ENCODE measurements at regions not wholly inside any gene's neighbourhood (a gene's known extent, or its start where the extent isn't known, plus 50 kb on each side); places are given as distances from the start of the nearest gene placed in this dataset.
"Not testable (repeated sequence)": the region's sequence is repeated elsewhere in the genome, so short reads cannot be mapped to it uniquely, and the experiment has no call there.

DNA sequence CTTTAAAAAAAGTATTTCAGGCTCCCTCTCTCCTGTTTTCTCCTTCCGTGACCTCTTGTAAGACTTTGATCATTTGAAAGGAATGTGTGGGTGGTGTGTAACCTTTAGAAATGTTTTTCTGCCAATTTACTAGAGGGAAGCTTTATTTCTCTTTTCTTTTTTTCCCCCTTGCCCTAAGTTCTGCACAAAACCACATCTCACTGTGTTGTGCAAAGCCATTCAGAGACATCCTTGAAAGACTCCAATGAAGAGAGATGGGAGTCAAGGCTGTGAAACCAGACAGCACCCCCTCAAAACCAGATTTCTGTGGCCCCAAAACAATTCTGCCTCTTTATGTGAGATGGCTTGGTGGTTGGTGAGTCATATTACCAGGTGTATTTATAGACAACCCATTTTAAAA, 184.6 kb upstream of the ERBB4 start:
- ATAC-seq (no peak), DNase-seq (no peak)
- Histone ChIP-seq H3K4me3 (no peak overlapping the region), H3K36me3 (no peaks in the 10 kb centered on the region), H3K27ac (no peak overlapping the region), H3K4me1 (no peaks in the 10 kb centered on the region), H3K27me3 (no peaks in the 10 kb centered on the region), H3K9me3 (no peaks in the 10 kb centered on the region)
- intact Hi-C loops (cut with DNase I) = no loop called here
- WGBS (ENCODE audit: insufficient coverage, low coverage, low lambda C conversion rate, missing lambda C conversion rate) = 40% methylated on average over 1 of the region's 1 CpG
- TF ChIP-seq, protein P1, sequence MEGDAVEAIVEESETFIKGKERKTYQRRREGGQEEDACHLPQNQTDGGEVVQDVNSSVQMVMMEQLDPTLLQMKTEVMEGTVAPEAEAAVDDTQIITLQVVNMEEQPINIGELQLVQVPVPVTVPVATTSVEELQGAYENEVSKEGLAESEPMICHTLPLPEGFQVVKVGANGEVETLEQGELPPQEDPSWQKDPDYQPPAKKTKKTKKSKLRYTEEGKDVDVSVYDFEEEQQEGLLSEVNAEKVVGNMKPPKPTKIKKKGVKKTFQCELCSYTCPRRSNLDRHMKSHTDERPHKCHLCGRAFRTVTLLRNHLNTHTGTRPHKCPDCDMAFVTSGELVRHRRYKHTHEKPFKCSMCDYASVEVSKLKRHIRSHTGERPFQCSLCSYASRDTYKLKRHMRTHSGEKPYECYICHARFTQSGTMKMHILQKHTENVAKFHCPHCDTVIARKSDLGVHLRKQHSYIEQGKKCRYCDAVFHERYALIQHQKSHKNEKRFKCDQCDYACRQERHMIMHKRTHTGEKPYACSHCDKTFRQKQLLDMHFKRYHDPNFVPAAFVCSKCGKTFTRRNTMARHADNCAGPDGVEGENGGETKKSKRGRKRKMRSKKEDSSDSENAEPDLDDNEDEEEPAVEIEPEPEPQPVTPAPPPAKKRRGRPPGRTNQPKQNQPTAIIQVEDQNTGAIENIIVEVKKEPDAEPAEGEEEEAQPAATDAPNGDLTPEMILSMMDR (IDR thresholded peaks at IDR 0.05) = no peak

DNA sequence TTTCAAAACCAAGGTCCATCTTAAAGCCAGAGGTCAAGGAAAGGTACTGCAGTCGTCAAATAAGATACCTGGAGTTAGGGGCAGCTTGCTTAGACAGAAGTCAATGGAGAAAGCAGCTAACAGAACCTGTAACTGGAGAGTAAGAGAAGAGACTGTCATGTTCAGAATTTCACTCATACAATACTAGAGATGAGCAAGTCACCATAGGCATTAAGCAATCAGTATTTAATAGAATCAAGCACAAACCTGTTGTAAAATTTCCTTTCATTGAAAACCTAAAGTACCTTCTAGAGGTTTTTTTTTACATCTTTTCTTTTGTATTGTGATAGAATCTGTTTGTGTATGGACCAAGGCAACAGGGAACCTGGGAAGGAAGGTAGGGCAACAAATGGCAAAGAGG, 183.4 kb upstream of the ERBB4 start:
- no peaks in the 10 kb centered on the region for H3K36me3 ChIP-seq
- no peaks in the 10 kb centered on the region for H3K4me1 ChIP-seq
- H3K27me3 ChIP-seq = no peaks in the 10 kb centered on the region
- H3K4me3 ChIP-seq = no peak overlapping the region
- no peaks in the 10 kb centered on the region for H3K9me3 ChIP-seq
- no peak overlapping the region for H3K27ac ChIP-seq
- intact Hi-C loops (cut with DNase I) = no loop called here
- TF ChIP-seq, protein P1 (IDR thresholded peaks at IDR 0.05) = no peak
- no peak for TF ChIP-seq POLR2A (IDR thresholded peaks at IDR 0.05)
- DNase-seq (no peak), ATAC-seq (no peak)
- WGBS (ENCODE audit: insufficient coverage, low coverage, low lambda C conversion rate, missing lambda C conversion rate) = 40% methylated on average over 1 of the region's 1 CpG

DNA sequence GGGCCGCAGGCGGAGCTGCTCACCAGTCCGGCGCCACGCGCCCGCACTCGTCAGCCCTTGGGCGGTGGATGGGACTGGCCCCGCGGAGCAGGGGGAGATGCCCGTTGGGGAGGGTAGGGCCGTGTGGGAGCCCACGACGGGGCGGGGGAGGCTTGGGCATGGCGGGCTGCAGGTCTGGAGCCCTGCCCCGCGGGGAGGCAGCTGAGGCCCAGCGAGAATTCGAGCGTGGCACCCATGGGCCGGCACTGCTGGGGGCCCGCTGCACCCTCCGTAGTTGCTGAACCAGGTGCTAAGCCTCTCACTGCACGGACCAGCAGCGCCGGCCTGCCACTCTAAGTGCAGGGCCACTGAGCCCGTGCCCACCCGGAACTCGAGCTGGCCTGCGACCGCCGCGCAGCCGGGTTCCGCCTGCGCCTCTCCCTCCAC, 182.4 kb upstream of the ERBB4 start:
- ATAC-seq (peak in 1 of 4 donors; percentile 35), DNase-seq (peak in 2 of 3 donors; percentile 42 to 46)
- H3K36me3 ChIP-seq = no peaks in the 10 kb centered on the region
- no peaks in the 10 kb centered on the region for H3K4me1 ChIP-seq
- TF ChIP-seq, protein P1 (IDR thresholded peaks at IDR 0.05) = no peak
- TF ChIP-seq POLR2A (IDR thresholded peaks at IDR 0.05) = no peak
- WGBS (ENCODE audit: insufficient coverage, low coverage, low lambda C conversion rate, missing lambda C conversion rate) = 67% methylated on average over 3 of the region's 38 CpGs
- no peak overlapping the region for H3K4me3 ChIP-seq
- intact Hi-C loops (cut with DNase I) = no loop called here
- no peak overlapping the region for H3K27ac ChIP-seq
- no peaks in the 10 kb centered on the region for H3K27me3 ChIP-seq
- no peaks in the 10 kb centered on the region for H3K9me3 ChIP-seq

DNA sequence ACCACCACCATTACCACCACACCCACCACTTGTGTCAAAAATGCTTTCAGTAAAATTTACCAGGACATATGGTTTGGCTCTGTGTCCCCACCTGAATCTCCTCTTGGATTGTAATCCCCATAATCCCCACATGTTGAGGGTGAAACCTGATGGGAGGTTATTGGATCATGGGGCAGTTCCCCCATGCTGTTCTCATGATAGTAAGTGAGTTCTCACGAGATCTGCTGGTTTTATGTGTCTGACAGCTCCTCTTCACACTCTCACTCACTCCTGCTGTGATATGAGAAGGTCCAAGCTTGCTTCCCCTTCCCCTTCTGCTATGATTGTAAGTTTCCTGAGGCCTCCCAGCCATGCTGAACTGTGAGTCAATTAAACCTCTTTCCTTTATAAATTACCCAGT, 176.8 kb upstream of the ERBB4 start:
- H3K36me3 ChIP-seq; H3K27me3 ChIP-seq; intact Hi-C loops (cut with DNase I); H3K27ac ChIP-seq; H3K9me3 ChIP-seq; ATAC-seq; DNase-seq; H3K4me3 ChIP-seq; H3K4me1 ChIP-seq: not testable (repeated sequence)
- 13% methylated on average over 1 of the region's 1 CpG for WGBS (ENCODE audit: insufficient coverage, low coverage, low lambda C conversion rate, missing lambda C conversion rate)

DNA sequence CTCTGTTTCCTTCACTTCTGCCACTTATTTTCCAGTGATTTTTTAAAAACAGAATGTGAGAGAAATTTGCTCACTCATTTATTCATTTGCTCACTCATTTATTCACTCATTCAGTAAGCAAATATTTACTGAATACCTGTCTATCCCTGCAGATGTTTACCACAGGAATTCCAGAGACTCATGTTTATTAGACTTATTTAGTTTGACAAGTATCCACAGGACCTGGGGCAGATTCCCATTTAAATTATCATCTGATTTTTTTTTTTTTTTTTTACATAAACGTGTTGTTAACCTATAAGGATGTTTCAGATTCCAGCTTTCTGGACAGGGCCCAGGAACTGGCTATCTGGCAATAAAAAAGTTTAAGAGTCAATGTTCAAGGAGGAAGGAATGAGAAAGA, 175.1 kb upstream of the ERBB4 start:
- Histone ChIP-seq H3K4me1 (no peaks in the 10 kb centered on the region), H3K27ac (no peak overlapping the region), H3K9me3 (no peaks in the 10 kb centered on the region), H3K36me3 (no peaks in the 10 kb centered on the region), H3K4me3 (no peak overlapping the region), H3K27me3 (no peaks in the 10 kb centered on the region)
- intact Hi-C loops (cut with DNase I) = no loop called here
- no peak for TF ChIP-seq POLR2A (IDR thresholded peaks at IDR 0.05)
- TF ChIP-seq, protein P1 (IDR thresholded peaks at IDR 0.05) = no peak
- WGBS (ENCODE audit: insufficient coverage, low coverage, low lambda C conversion rate, missing lambda C conversion rate) = 13% methylated on average over 1 of the region's 1 CpG
- no peak for DNase-seq
- no peak for ATAC-seq
